ENCODE measurements at regions not wholly inside any gene's neighbourhood (a gene's known extent, or its start where the extent isn't known, plus 50 kb on each side); places are given as distances from the start of the nearest gene placed in this dataset.

- no peak for TF ChIP-seq CTCF (IDR thresholded peaks at IDR 0.05)
- TF ChIP-seq POLR2A (IDR thresholded peaks at IDR 0.05), result no peak
Measured at GRCh38 chr18:39938676-39939608, 2016.1 kb upstream of the PIK3C3 start.
